Neural cell (in vitro differentiated cells): ENCODE measurements at regions not wholly inside any gene's neighbourhood (a gene's known extent, or its start where the extent isn't known, plus 50 kb on each side); places are given as distances from the start of the nearest gene placed in this dataset.

Source experiments
- CTCF ChIP-seq: fragments of 450-650 bp; IDR thresholded peaks from 2 replicates; pipeline ENCODE4 v1.5.1; 2014; ENCODE audit warnings: antibody characterized with exemption, mild to moderate bottlenecking, moderate library complexity; ENCODE audit not compliant: poor library complexity, severe bottlenecking
- EP300 ChIP-seq: fragments of 450-650 bp; conservative IDR thresholded peaks from 2 replicates; pipeline ENCODE4 v1.6.1; 2014; ENCODE audit warnings: antibody characterized with exemption, mild to moderate bottlenecking, moderate library complexity; ENCODE audit not compliant: poor library complexity, severe bottlenecking
- EZH2 ChIP-seq: fragments of 200-600, 300-800 bp; shearing (Covaris generic), sonication (generic); IDR thresholded peaks from 2 replicates; pipeline ENCODE4 v1.6.1; 2014; ENCODE audit warnings: antibody characterized with exemption, low read length, borderline replicate concordance, mild to moderate bottlenecking; ENCODE audit not compliant: insufficient read depth, poor library complexity, severe bottlenecking

- no peak for TF ChIP-seq CTCF
- TF ChIP-seq EP300, result no peak
- TF ChIP-seq EZH2, result no peak
Observed at GRCh38 chr6:88538130-88538706, 372.1 kb upstream of the CNR1 start.
